ENCODE measurements at regions not wholly inside any gene's neighbourhood (a gene's known extent, or its start where the extent isn't known, plus 50 kb on each side); places are given as distances from the start of the nearest gene placed in this dataset.
"Not testable (repeated sequence)": the region's sequence is repeated elsewhere in the genome, so short reads cannot be mapped to it uniquely, and the experiment has no call there.

GRCh38 chr7:124618051-124618450, 147.5 kb downstream of the GPR37 start:
- not testable (repeated sequence) for TF ChIP-seq JUNB (IDR thresholded peaks at IDR 0.05; ENCODE audit: unreplicated experiment); EZH2 (IDR thresholded peaks at IDR 0.05; ENCODE audit: low read depth, unreplicated experiment); EZH2phosphoT487 (IDR thresholded peaks at IDR 0.05; ENCODE audit: unreplicated experiment); POLR2AphosphoS5 (IDR thresholded peaks at IDR 0.05; ENCODE audit: low read depth); STAT1 (IDR thresholded peaks at IDR 0.05; ENCODE audit: unreplicated experiment); NANOG (IDR thresholded peaks at IDR 0.05; ENCODE audit: borderline replicate concordance)
- TF ChIP-seq, protein P1, sequence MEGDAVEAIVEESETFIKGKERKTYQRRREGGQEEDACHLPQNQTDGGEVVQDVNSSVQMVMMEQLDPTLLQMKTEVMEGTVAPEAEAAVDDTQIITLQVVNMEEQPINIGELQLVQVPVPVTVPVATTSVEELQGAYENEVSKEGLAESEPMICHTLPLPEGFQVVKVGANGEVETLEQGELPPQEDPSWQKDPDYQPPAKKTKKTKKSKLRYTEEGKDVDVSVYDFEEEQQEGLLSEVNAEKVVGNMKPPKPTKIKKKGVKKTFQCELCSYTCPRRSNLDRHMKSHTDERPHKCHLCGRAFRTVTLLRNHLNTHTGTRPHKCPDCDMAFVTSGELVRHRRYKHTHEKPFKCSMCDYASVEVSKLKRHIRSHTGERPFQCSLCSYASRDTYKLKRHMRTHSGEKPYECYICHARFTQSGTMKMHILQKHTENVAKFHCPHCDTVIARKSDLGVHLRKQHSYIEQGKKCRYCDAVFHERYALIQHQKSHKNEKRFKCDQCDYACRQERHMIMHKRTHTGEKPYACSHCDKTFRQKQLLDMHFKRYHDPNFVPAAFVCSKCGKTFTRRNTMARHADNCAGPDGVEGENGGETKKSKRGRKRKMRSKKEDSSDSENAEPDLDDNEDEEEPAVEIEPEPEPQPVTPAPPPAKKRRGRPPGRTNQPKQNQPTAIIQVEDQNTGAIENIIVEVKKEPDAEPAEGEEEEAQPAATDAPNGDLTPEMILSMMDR (conservative IDR thresholded peaks at IDR 0.05; ENCODE audit: low read depth in 2 of 2) = not testable (repeated sequence)
- TF ChIP-seq, protein P2, sequence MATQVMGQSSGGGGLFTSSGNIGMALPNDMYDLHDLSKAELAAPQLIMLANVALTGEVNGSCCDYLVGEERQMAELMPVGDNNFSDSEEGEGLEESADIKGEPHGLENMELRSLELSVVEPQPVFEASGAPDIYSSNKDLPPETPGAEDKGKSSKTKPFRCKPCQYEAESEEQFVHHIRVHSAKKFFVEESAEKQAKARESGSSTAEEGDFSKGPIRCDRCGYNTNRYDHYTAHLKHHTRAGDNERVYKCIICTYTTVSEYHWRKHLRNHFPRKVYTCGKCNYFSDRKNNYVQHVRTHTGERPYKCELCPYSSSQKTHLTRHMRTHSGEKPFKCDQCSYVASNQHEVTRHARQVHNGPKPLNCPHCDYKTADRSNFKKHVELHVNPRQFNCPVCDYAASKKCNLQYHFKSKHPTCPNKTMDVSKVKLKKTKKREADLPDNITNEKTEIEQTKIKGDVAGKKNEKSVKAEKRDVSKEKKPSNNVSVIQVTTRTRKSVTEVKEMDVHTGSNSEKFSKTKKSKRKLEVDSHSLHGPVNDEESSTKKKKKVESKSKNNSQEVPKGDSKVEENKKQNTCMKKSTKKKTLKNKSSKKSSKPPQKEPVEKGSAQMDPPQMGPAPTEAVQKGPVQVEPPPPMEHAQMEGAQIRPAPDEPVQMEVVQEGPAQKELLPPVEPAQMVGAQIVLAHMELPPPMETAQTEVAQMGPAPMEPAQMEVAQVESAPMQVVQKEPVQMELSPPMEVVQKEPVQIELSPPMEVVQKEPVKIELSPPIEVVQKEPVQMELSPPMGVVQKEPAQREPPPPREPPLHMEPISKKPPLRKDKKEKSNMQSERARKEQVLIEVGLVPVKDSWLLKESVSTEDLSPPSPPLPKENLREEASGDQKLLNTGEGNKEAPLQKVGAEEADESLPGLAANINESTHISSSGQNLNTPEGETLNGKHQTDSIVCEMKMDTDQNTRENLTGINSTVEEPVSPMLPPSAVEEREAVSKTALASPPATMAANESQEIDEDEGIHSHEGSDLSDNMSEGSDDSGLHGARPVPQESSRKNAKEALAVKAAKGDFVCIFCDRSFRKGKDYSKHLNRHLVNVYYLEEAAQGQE (IDR thresholded peaks at IDR 0.05; ENCODE audit: unreplicated experiment) = not testable (repeated sequence)

All from GM23338 (cell line).